ENCODE measurements at regions not wholly inside any gene's neighbourhood (a gene's known extent, or its start where the extent isn't known, plus 50 kb on each side); places are given as distances from the start of the nearest gene placed in this dataset.

DNA sequence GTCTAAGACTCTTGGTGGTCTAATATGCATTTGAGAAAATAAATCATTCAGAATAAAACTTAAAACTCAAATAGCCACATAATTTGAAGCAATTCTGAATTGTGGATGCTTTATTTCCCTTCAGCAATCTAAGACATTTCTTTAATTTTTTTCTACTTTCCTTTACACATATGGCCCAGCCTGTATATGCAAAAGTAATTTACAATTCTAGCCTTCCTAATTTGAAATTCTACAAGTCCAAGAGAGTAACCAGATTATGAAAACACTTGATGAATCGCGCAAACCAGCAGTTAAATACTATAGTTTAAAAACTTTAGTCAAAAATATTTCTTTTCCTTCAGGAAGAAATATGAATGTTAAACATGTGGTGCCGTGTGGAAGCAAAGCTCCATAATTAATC lies 1014.2 kb downstream of the TUSC7 start:
- TF ChIP-seq EZH2phosphoT487 (IDR thresholded peaks at IDR 0.05; ENCODE audit: insufficient read depth, low read depth) (no peak), EZH2 (IDR thresholded peaks at IDR 0.05; ENCODE audit: insufficient read depth, poor library complexity, severe bottlenecking) (no peak)

All from GM23248 (cell line).